Kidney epithelial cell (primary cell): ENCODE measurements at regions not wholly inside any gene's neighbourhood (a gene's known extent, or its start where the extent isn't known, plus 50 kb on each side); places are given as distances from the start of the nearest gene placed in this dataset.

Experiments used
- DNase-seq: peaks from one replicate; pipeline ENCODE4 v3.0.0-alpha.2; 2010; ENCODE audit warnings: low read depth
- H3K27me3 ChIP-seq: 2 replicates; pipeline ENCODE4 v1.6.0; 2011; ENCODE audit warnings: low read length; ENCODE audit not compliant: control insufficient read depth, insufficient read depth
- H3K36me3 ChIP-seq: 2 replicates; pipeline ENCODE4 v1.5.1; 2011; ENCODE audit warnings: low read length; ENCODE audit not compliant: control insufficient read depth, insufficient read depth
- H3K4me3 ChIP-seq: 2 replicates; pipeline ENCODE4 v1.5.1; 2011; ENCODE audit warnings: low read depth, mild to moderate bottlenecking, control low read depth, low read length
- CTCF ChIP-seq: IDR thresholded peaks from 2 replicates; pipeline ENCODE4 v1.5.1; 2011; ENCODE audit warnings: mild to moderate bottlenecking, moderate library complexity, low read length, control low read depth, inconsistent platforms; ENCODE audit not compliant: insufficient read depth, poor library complexity, severe bottlenecking

GRCh38 chr20:57877131-57877824, 167.5 kb upstream of the PMEPA1 start:
- H3K36me3 ChIP-seq, result no peaks in the 10 kb centered on the region
- H3K27me3 ChIP-seq, result peaks cover 16% of the 10 kb centered on the region
- no peak for TF ChIP-seq CTCF
- no peak overlapping the region for H3K4me3 ChIP-seq
- DNase-seq, result no peak

GRCh38 chr20:57876163-57876562, 166.3 kb upstream of the PMEPA1 start:
- Histone ChIP-seq H3K36me3 (no peaks in the 10 kb centered on the region), H3K27me3 (peaks cover 16% of the 10 kb centered on the region), H3K4me3 (no peak overlapping the region)
- DNase-seq, result no peak
- TF ChIP-seq CTCF, result no peak

GRCh38 chr20:57874141-57874540, 164.3 kb upstream of the PMEPA1 start:
- Histone ChIP-seq H3K36me3 (no peaks in the 10 kb centered on the region), H3K27me3 (peaks cover 25% of the 10 kb centered on the region), H3K4me3 (no peak overlapping the region)
- DNase-seq, result no peak
- no peak for TF ChIP-seq CTCF

- H3K27me3 ChIP-seq, result peaks cover 17% of the 10 kb centered on the region
- DNase-seq, result no peak
- H3K36me3 ChIP-seq, result no peaks in the 10 kb centered on the region
- no peak for TF ChIP-seq CTCF
- no peak overlapping the region for H3K4me3 ChIP-seq
These were observed 163.1 kb upstream of the PMEPA1 start for GRCh38 chr20:57872816-57873409.

GRCh38 chr20:57871237-57871632, 161.4 kb upstream of the PMEPA1 start:
- TF ChIP-seq CTCF, result no peak
- no peak for DNase-seq

More at GRCh38 chr20:57871237-57871632, 161.4 kb upstream of the PMEPA1 start:
- H3K27me3 ChIP-seq, result peaks cover 13% of the 10 kb centered on the region
- no peaks in the 10 kb centered on the region for H3K36me3 ChIP-seq
- H3K4me3 ChIP-seq, result no peak overlapping the region
